ENCODE measurements at regions not wholly inside any gene's neighbourhood (a gene's known extent, or its start where the extent isn't known, plus 50 kb on each side); places are given as distances from the start of the nearest gene placed in this dataset.
A peak's percentile ranks its signal among the peaks of the same experiment; 100 is the strongest.
"Not testable (repeated sequence)": the region's sequence is repeated elsewhere in the genome, so short reads cannot be mapped to it uniquely, and the experiment has no call there.

DNA sequence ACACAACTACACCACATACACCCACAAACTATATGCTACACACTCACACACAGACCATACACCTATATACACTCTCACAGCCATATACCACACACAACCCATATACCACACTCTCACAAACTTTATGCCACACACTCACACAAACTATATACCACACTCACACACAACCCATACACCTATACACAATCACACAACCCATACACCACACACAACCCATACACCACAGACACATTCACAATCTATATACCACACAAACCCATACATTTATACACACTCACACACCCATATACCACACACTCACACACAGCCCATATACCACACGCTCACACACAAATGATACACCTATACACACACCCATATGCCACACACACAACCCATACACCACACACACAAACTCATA lies 163.3 kb downstream of the TMEM121 start:
- TF ChIP-seq POLR2A (IDR thresholded peaks at IDR 0.05): no peak
- no peaks in the 10 kb centered on the region for H3K9me3 ChIP-seq (replicated peaks in 1 of 3)
- no peaks in the 10 kb centered on the region for H3K4me1 ChIP-seq (replicated peaks in 1 of 2)
- H3K36me3 ChIP-seq (replicated peaks in 1 of 2): no peaks in the 10 kb centered on the region
- no peaks in the 10 kb centered on the region for H3K27me3 ChIP-seq
- no peak overlapping the region for H3K27ac ChIP-seq
- no peak overlapping the region for H3K4me3 ChIP-seq
- DNase-seq: peak in 1 of 7 donors; percentile 20
- WGBS, 4 donors: 84 to 100% (median 94%) methylated on average over 1 of the region's 1 CpG
- intact Hi-C loops (cut with DNase I): loop anchor here in 1 of 2 donors (10.0 kb wide), 1 partner anchor 125 kb away; no protein-coding TSS in a partner anchor

DNA sequence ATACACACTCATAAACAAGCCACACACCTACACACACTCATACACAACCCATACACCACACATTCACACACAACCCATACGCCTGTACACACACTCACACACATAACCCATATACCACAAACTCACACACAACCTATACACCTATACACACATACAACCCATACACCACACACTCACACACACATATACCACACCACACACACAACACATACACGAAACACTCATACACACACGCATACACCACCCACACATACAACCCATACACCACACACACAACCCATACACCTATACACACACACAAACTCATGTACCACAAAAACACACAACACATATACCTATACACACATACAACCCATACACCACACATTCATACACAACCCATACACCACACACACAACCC lies 164.3 kb downstream of the TMEM121 start:
- WGBS, 4 donors: 78 to 84% (median 83%) methylated on average over 3 of the region's 3 CpGs
- TF ChIP-seq POLR2A (IDR thresholded peaks at IDR 0.05): no peak
- TF ChIP-seq, protein P1, sequence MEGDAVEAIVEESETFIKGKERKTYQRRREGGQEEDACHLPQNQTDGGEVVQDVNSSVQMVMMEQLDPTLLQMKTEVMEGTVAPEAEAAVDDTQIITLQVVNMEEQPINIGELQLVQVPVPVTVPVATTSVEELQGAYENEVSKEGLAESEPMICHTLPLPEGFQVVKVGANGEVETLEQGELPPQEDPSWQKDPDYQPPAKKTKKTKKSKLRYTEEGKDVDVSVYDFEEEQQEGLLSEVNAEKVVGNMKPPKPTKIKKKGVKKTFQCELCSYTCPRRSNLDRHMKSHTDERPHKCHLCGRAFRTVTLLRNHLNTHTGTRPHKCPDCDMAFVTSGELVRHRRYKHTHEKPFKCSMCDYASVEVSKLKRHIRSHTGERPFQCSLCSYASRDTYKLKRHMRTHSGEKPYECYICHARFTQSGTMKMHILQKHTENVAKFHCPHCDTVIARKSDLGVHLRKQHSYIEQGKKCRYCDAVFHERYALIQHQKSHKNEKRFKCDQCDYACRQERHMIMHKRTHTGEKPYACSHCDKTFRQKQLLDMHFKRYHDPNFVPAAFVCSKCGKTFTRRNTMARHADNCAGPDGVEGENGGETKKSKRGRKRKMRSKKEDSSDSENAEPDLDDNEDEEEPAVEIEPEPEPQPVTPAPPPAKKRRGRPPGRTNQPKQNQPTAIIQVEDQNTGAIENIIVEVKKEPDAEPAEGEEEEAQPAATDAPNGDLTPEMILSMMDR (IDR thresholded peaks at IDR 0.05): no peak
- Histone ChIP-seq H3K9me3 (replicated peaks in 1 of 3) (no peaks in the 10 kb centered on the region), H3K4me1 (replicated peaks in 1 of 2) (no peaks in the 10 kb centered on the region), H3K27ac (no peak overlapping the region), H3K27me3 (no peaks in the 10 kb centered on the region), H3K36me3 (replicated peaks in 1 of 2) (no peaks in the 10 kb centered on the region), H3K4me3 (no peak overlapping the region)
- DNase-seq: peak in 1 of 7 donors; percentile 3
- intact Hi-C loops (cut with DNase I): no loop called here

DNA sequence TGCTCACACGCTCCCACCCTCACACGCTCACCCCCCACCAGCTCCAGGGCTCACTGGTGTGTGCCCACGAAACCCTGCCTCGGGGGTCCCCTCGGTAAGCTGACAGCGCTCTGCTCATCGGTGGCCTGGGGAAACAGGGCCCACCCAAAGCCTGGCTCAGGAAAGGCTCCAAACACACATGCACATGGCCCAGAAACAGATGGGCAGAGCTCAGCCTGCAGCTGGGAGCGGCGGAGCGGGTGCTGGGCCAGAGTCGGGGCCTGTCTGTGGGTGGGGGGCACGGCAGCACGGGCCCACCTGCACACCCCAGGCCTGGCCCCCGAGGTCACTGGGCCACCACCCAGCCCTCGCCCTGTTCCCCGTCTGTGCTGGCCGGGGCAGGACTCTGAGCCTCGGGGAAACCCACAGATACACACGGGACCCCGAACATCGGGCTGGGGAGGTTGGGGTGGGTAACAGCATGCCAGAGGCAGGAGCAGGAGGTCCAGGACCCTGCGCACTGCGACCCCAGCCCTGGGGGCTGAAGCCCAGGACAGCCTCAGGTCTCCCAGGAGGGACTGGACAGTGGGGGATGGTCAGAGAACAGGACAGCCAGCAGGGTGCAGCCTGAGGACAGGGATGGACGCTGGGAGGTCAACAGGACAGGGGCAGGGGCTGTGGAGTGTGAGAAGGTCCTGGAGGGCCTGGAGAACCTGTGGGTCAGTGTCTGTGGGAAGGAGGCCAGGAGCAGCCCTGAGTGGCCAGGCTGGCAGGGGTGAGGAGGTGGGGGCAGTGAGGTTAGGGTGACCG lies 165.1 kb downstream of the TMEM121 start:
- WGBS, 4 donors: 88 to 92% (median 90%) methylated on average over 9 to 25 of the region's 25 CpGs
- H3K36me3 ChIP-seq (replicated peaks in 1 of 2); H3K27ac ChIP-seq; H3K4me1 ChIP-seq (replicated peaks in 1 of 2); DNase-seq; H3K9me3 ChIP-seq (replicated peaks in 1 of 3); H3K4me3 ChIP-seq; intact Hi-C loops (cut with DNase I); H3K27me3 ChIP-seq: not testable (repeated sequence)

DNA sequence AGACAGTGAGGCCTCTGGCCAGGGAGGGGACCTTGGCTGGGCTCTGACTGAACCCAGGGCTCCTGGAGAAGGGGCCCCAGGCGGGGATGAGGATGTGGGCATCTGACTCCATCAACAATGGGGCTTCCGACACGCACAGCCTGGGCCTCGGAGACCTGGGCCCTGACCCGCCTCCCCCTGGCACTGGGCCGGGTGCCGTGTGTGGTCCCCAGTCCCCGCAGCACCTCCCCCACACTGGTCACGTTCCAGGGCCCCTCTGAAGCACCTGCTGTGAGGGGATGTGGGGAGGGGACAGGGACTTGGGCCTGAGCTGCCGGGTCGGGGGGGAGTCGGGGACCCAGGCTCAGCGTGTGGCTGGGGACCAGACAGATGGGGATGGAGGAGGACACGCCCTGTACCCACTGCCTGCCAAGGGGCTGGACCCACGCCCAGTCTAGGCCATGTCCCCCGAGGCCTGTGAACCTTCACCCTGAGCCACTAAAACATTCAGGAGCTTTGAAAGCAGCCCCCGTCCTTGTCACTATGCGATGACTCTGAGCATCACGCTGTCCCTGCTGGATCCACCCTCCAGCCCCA lies 165.8 kb downstream of the TMEM121 start:
- H3K9me3 ChIP-seq (replicated peaks in 1 of 3); H3K27me3 ChIP-seq; H3K4me3 ChIP-seq; H3K36me3 ChIP-seq (replicated peaks in 1 of 2); H3K27ac ChIP-seq; H3K4me1 ChIP-seq (replicated peaks in 1 of 2); DNase-seq; intact Hi-C loops (cut with DNase I): not testable (repeated sequence)
- 82% methylated on average over 4 of the region's 19 CpGs; no CpG with 5 or more reads in 3 of the 4 donors for WGBS, 4 donors

DNA sequence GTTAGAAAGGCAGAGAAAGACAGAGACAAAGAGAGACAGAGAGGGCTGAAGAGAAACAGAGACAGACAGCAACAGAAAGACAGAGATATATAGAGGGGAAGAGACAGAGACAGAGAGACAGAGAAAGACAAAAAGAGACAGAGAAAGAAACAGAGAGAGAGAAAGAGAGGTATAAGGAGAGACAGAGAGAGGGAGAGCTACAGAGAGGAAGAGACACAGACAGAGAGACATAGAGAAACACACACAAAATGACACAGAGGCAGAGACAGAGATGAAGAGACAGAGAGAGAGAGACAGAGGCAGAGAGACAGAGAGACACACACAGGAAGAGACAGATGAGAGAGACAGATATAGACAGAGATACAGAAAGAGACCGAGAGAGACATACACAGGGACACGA lies 168.6 kb downstream of the TMEM121 start:
- no peak overlapping the region for H3K4me3 ChIP-seq
- WGBS, 4 donors: 81 to 84% (median 83%) methylated on average over 2 of the region's 2 CpGs
- no peaks in the 10 kb centered on the region for H3K9me3 ChIP-seq (replicated peaks in 1 of 3)
- H3K4me1 ChIP-seq (replicated peaks in 1 of 2): no peaks in the 10 kb centered on the region
- H3K27ac ChIP-seq: no peak overlapping the region
- no peaks in the 10 kb centered on the region for H3K36me3 ChIP-seq (replicated peaks in 1 of 2)
- intact Hi-C loops (cut with DNase I): no loop called here
- no peak for DNase-seq
- TF ChIP-seq, protein P1 (IDR thresholded peaks at IDR 0.05): no peak
- TF ChIP-seq POLR2A (IDR thresholded peaks at IDR 0.05): no peak
- no peaks in the 10 kb centered on the region for H3K27me3 ChIP-seq

DNA sequence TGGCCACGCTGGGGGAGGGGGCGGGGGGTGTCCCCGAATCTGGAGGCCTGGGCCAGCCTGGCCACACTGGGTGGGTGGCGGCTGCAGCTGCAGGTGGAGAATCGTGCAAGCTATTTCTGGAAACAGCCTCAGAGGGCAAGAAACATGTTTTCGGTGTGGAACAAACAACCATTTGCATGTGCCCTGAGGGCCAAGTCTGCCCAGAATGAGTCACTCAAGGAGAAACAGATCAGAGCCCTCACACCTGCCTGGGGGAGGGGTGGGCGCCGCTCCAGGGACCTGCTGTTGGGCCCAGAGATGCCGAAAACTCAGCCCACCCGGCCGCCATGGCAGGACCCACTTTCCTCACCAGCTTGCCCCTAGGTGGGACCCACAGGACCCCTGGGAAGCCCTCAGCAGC lies 170.0 kb downstream of the TMEM121 start:
- WGBS, 4 donors: no CpG with 5 or more reads among the region's 11 CpGs
- H3K9me3 ChIP-seq (replicated peaks in 1 of 3); H3K27me3 ChIP-seq; H3K4me3 ChIP-seq; H3K4me1 ChIP-seq (replicated peaks in 1 of 2); H3K27ac ChIP-seq; intact Hi-C loops (cut with DNase I); DNase-seq; H3K36me3 ChIP-seq (replicated peaks in 1 of 2): not testable (repeated sequence)

DNA sequence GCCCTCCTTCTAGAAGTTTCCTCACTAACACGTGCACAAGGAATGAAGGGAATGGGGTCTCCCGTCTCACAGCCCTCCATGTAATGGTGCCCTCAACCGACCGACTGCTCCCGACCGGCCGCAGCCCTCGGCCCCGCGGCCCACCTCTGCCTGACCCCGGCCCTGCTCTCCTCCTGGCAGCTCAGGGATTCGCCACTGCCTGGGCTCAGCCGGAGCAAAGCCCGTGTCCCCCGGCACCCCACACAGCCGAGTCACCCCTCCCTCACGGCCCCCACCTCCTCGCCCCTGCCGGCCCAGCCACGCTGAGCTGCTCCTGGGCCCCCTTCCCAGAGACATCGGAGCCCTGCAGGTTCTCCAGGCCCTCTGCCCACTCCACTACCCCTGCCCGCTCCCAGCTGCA lies 171.0 kb downstream of the TMEM121 start:
- not testable (repeated sequence) for H3K4me1 ChIP-seq (replicated peaks in 1 of 2)
- WGBS, 4 donors: 87 to 100% (median 92%) methylated on average over 3 to 21 of the region's 22 CpGs

DNA sequence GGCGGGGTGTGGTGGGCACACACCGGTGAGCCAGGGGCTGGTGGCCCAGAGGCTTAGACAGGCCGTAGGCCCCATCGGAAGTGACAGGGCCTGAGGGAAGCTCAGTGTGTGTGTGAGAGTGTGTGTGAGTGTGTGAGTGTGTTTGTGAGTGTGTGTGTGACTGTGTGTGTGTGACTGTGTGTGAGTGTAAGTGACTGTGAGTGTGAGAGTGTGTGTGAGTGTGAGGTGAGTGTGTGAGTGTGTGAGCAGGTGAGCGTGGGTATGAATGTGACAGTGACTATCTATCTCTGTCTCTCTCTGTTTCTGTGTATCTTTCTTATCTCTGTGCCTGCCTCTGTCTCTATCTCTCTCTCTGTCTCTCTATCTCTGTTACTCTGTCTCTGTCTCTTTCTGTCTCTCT lies 171.6 kb downstream of the TMEM121 start:
- intact Hi-C loops (cut with DNase I); H3K36me3 ChIP-seq (replicated peaks in 1 of 2); H3K4me1 ChIP-seq (replicated peaks in 1 of 2); H3K9me3 ChIP-seq (replicated peaks in 1 of 3); H3K27me3 ChIP-seq; DNase-seq; H3K27ac ChIP-seq; H3K4me3 ChIP-seq: not testable (repeated sequence)
- 74 to 88% (median 82%) methylated on average over 5 of the region's 5 CpGs for WGBS, 4 donors

More for the DNA sequence above, 171.0 kb downstream of the TMEM121 start:
- intact Hi-C loops (cut with DNase I); DNase-seq; H3K27me3 ChIP-seq; H3K27ac ChIP-seq; H3K9me3 ChIP-seq (replicated peaks in 1 of 3); H3K36me3 ChIP-seq (replicated peaks in 1 of 2); H3K4me3 ChIP-seq: not testable (repeated sequence)

DNA sequence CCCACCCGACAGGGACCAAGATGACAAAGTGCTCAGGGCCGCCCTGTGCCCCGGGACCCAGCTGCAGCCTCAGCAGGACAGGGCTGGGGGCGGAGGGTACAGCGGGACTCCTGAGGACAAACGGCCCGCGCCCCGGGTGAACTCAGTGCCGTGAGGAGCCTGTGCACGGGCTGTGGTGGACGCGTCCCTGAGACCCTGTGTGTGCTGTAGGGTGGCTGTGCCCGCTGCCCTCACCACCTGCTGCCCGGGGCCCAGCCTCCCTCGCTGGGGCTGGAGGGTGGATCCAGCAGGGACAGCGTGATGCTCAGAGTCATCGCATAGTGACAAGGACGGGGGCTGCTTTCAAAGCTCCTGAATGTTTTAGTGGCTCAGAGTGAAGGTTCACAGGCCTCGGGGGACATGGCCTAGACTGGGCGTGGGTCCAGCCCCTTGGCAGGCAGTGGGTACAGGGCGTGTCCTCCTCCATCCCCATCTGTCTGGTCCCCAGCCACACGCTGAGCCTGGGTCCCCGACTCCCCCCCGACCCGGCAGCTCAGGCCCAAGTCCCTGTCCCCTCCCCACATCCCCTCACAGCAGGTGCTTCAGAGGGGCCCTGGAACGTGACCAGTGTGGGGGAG lies 172.7 kb downstream of the TMEM121 start:
- intact Hi-C loops (cut with DNase I); H3K27ac ChIP-seq; H3K4me1 ChIP-seq (replicated peaks in 1 of 2); H3K36me3 ChIP-seq (replicated peaks in 1 of 2); H3K4me3 ChIP-seq; H3K27me3 ChIP-seq; H3K9me3 ChIP-seq (replicated peaks in 1 of 3): not testable (repeated sequence)
- 88 to 95% (median 88%) methylated on average over 12 to 14 of the region's 27 CpGs; no CpG with 5 or more reads in 1 of the 4 donors for WGBS, 4 donors
- peak in 1 of 7 donors; percentile 33 for DNase-seq
